ENCODE measurements at regions not wholly inside any gene's neighbourhood (a gene's known extent, or its start where the extent isn't known, plus 50 kb on each side); places are given as distances from the start of the nearest gene placed in this dataset.

GRCh38 chr2:118728984-118729383 lies 118.5 kb downstream of the EN1 start:
- Histone ChIP-seq H3K27ac (no peak overlapping the region), H3K4me2 (no peak overlapping the region), H3K4me1 (no peaks in the 10 kb centered on the region), H3K79me2 (ENCODE audit: low read depth) (no peaks in the 10 kb centered on the region), H3K4me3 (no peak overlapping the region), H3K36me3 (no peaks in the 10 kb centered on the region), H3K27me3 (no peaks in the 10 kb centered on the region), H3K9me3 (ENCODE audit: low read depth) (no peaks in the 10 kb centered on the region), H3F3A (ENCODE audit: low read depth) (no peaks in the 10 kb centered on the region), H2AFZ (replicated peaks) (no peak overlapping the region), H4K20me1 (ENCODE audit: low read depth) (no peaks in the 10 kb centered on the region), H3K9ac (no peak overlapping the region)
- Mint-ChIP-seq H3K36me3 (no peaks in the 10 kb centered on the region), H3K4me1 (no peaks in the 10 kb centered on the region), H3K27me3 (ENCODE audit: insufficient read depth, low read depth) (peaks cover 5% of the 10 kb centered on the region), H3K9me3 (peaks cover 23% of the 10 kb centered on the region), H3K27ac (no peak overlapping the region), H3K4me3 (no peak overlapping the region)
- no peak for DNase-seq (ENCODE audit: low spot score)
- TF ChIP-seq EZH2 (IDR thresholded peaks at IDR 0.05) (no peak), CTCF (IDR thresholded peaks at IDR 0.05) (no peak), EZH2phosphoT487 (IDR thresholded peaks at IDR 0.05) (no peak)

GRCh38 chr2:118726821-118727220 lies 120.6 kb downstream of the EN1 start:
- Histone ChIP-seq H4K20me1 (ENCODE audit: low read depth) (no peaks in the 10 kb centered on the region), H3K27me3 (no peaks in the 10 kb centered on the region), H3F3A (ENCODE audit: low read depth) (no peaks in the 10 kb centered on the region), H3K4me3 (no peak overlapping the region), H3K36me3 (no peaks in the 10 kb centered on the region), H3K4me1 (no peaks in the 10 kb centered on the region), H3K27ac (no peak overlapping the region), H3K9me3 (ENCODE audit: low read depth) (no peaks in the 10 kb centered on the region), H3K79me2 (ENCODE audit: low read depth) (no peaks in the 10 kb centered on the region), H3K9ac (no peak overlapping the region), H3K4me2 (no peak overlapping the region), H2AFZ (replicated peaks) (no peak overlapping the region)
- Mint-ChIP-seq H3K4me3 (no peak overlapping the region), H3K9me3 (peaks cover 15% of the 10 kb centered on the region), H3K4me1 (no peaks in the 10 kb centered on the region), H3K27me3 (ENCODE audit: insufficient read depth, low read depth) (no peaks in the 10 kb centered on the region), H3K36me3 (no peaks in the 10 kb centered on the region), H3K27ac (no peak overlapping the region)
- TF ChIP-seq CTCF (IDR thresholded peaks at IDR 0.05) (no peak), EZH2phosphoT487 (IDR thresholded peaks at IDR 0.05) (no peak), EZH2 (IDR thresholded peaks at IDR 0.05) (no peak)
- DNase-seq (ENCODE audit: low spot score): no peak

GRCh38 chr2:118723394-118723793 lies 124.1 kb downstream of the EN1 start:
- no peak overlapping the region for H3K27ac Mint-ChIP-seq
- Histone ChIP-seq H3K4me1 (no peaks in the 10 kb centered on the region), H3K27ac (no peak overlapping the region), H4K20me1 (ENCODE audit: low read depth) (no peaks in the 10 kb centered on the region), H3K79me2 (ENCODE audit: low read depth) (no peaks in the 10 kb centered on the region), H3K36me3 (no peaks in the 10 kb centered on the region), H3K27me3 (no peaks in the 10 kb centered on the region), H2AFZ (replicated peaks) (no peak overlapping the region), H3K9me3 (ENCODE audit: low read depth) (no peaks in the 10 kb centered on the region), H3K9ac (no peak overlapping the region), H3F3A (ENCODE audit: low read depth) (no peaks in the 10 kb centered on the region), H3K4me3 (no peak overlapping the region), H3K4me2 (no peak overlapping the region)
- peaks cover 5% of the 10 kb centered on the region for H3K27me3 Mint-ChIP-seq (ENCODE audit: insufficient read depth, low read depth)
- DNase-seq (ENCODE audit: low spot score): no peak
- H3K4me1 Mint-ChIP-seq: peaks cover 7% of the 10 kb centered on the region
- TF ChIP-seq CTCF (IDR thresholded peaks at IDR 0.05) (no peak), EZH2phosphoT487 (IDR thresholded peaks at IDR 0.05) (no peak), EZH2 (IDR thresholded peaks at IDR 0.05) (no peak)
- no peak overlapping the region for H3K4me3 Mint-ChIP-seq
- peaks cover 11% of the 10 kb centered on the region for H3K9me3 Mint-ChIP-seq
- no peaks in the 10 kb centered on the region for H3K36me3 Mint-ChIP-seq

All from neural progenitor cell (in vitro differentiated cells).